Thyroid gland (tissue), 4 donors: ENCODE measurements at regions not wholly inside any gene's neighbourhood (a gene's known extent, or its start where the extent isn't known, plus 50 kb on each side); places are given as distances from the start of the nearest gene placed in this dataset.

ENCODE experiments used
- CTCF ChIP-seq, 6 experiments: fragments of 200-600 bp in 3 of 6; fragments of 450-650 bp in 3 of 6; sonication (generic) in 3 of 6; IDR thresholded peaks; one replicate each; pipeline ENCODE4 v1.5.1; 2016 to 2019; ENCODE audit warnings: antibody characterized with exemption in 6 of 6, mild to moderate bottlenecking in 2 of 6, inconsistent platforms in 1 of 6, moderate library complexity in 1 of 6
- POLR2A ChIP-seq, 2 donors: fragments of 450-650 bp; IDR thresholded peaks; one replicate each; pipeline ENCODE4 v1.6.1; 2017; ENCODE audit warnings: antibody characterized with exemption in 2 of 2, mild to moderate bottlenecking in 2 of 2, moderate library complexity in 1 of 2

- TF ChIP-seq CTCF (IDR thresholded peaks at IDR 0.05) = no peak
- TF ChIP-seq POLR2A (IDR thresholded peaks at IDR 0.05) = no peak
Measured at GRCh38 chr6:6895929-6896328, 211.8 kb upstream of the RREB1 start.
